ENCODE measurements at regions not wholly inside any gene's neighbourhood (a gene's known extent, or its start where the extent isn't known, plus 50 kb on each side); places are given as distances from the start of the nearest gene placed in this dataset.

DNA sequence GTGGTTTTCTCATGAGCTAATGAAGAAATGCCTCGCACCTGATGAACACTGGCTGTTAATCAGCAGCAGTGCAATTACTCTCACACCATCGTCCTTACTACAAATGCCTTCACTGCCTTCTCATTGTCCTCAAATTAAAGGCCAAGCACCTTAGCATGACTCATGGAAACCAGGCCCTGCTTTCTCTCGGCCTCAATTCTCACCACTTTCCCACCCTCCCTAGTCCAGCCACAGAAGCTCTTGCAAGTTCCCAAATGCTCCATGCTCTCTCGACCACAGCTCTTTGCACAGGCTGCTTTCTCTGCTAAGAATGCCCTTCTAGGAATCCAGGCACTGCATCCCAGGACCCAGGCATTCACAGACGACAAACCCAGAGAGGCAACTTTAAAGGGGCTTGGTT lies 94.6 kb upstream of the KLF4 start:
- TF ChIP-seq, protein P1, sequence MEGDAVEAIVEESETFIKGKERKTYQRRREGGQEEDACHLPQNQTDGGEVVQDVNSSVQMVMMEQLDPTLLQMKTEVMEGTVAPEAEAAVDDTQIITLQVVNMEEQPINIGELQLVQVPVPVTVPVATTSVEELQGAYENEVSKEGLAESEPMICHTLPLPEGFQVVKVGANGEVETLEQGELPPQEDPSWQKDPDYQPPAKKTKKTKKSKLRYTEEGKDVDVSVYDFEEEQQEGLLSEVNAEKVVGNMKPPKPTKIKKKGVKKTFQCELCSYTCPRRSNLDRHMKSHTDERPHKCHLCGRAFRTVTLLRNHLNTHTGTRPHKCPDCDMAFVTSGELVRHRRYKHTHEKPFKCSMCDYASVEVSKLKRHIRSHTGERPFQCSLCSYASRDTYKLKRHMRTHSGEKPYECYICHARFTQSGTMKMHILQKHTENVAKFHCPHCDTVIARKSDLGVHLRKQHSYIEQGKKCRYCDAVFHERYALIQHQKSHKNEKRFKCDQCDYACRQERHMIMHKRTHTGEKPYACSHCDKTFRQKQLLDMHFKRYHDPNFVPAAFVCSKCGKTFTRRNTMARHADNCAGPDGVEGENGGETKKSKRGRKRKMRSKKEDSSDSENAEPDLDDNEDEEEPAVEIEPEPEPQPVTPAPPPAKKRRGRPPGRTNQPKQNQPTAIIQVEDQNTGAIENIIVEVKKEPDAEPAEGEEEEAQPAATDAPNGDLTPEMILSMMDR (IDR thresholded peaks at IDR 0.05; ENCODE audit: low read length): no peak
- no peak for TF ChIP-seq EZH2 (IDR thresholded peaks at IDR 0.05; ENCODE audit: borderline replicate concordance, low read length)

All from OCI-LY1 (cell line).